ENCODE measurements at regions not wholly inside any gene's neighbourhood (a gene's known extent, or its start where the extent isn't known, plus 50 kb on each side); places are given as distances from the start of the nearest gene placed in this dataset.

GRCh38 chr17:72332367-72332766 is 211.5 kb downstream of the SOX9 start (continued):
- no peak for TF ChIP-seq ZNF396 (CRISPR knock-in tag; IDR thresholded peaks at IDR 0.05; ENCODE audit: borderline replicate concordance)

- H3K27ac Mint-ChIP-seq: no peak overlapping the region
- no peak overlapping the region for H3K4me3 Mint-ChIP-seq
- ATAC-seq (no peak), DNase-seq (ENCODE audit: low spot score) (no peak)
- ChIA-PET CTCF (no interaction called here), POLR2A (no interaction called here)
- TF ChIP-seq ZNF416 (CRISPR knock-in tag; IDR thresholded peaks at IDR 0.05) (no peak), ZNF219 (CRISPR knock-in tag; IDR thresholded peaks at IDR 0.05; ENCODE audit: borderline replicate concordance) (no peak), ATF6 (CRISPR knock-in tag; IDR thresholded peaks at IDR 0.05) (no peak), E2F4 (CRISPR knock-in tag; IDR thresholded peaks at IDR 0.05; ENCODE audit: borderline replicate concordance, low read depth) (no peak), SOX15 (CRISPR knock-in tag; IDR thresholded peaks at IDR 0.05) (no peak), IRF1 (CRISPR knock-in tag; IDR thresholded peaks at IDR 0.05) (no peak), ELF4 (CRISPR knock-in tag; IDR thresholded peaks at IDR 0.05; ENCODE audit: low read depth) (no peak), GTF2I (CRISPR knock-in tag; conservative IDR thresholded peaks at IDR 0.05) (no peak), ZNF121 (CRISPR knock-in tag; IDR thresholded peaks at IDR 0.05) (no peak), ZNF396 (CRISPR knock-in tag; IDR thresholded peaks at IDR 0.05; ENCODE audit: borderline replicate concordance) (no peak), EMX1 (CRISPR knock-in tag; IDR thresholded peaks at IDR 0.05) (no peak), E2F5 (CRISPR knock-in tag; IDR thresholded peaks at IDR 0.05) (no peak), IRF2 (CRISPR knock-in tag; IDR thresholded peaks at IDR 0.05; ENCODE audit: borderline replicate concordance, low read depth) (no peak), TP53 (CRISPR knock-in tag; IDR thresholded peaks at IDR 0.05) (no peak), MYBL2 (CRISPR knock-in tag; IDR thresholded peaks at IDR 0.05) (no peak), RORB (CRISPR knock-in tag; IDR thresholded peaks at IDR 0.05) (no peak), JUN (CRISPR knock-in tag; IDR thresholded peaks at IDR 0.05) (no peak), USF2 (CRISPR knock-in tag; IDR thresholded peaks at IDR 0.05) (no peak)
- no peaks in the 10 kb centered on the region for H3K36me3 Mint-ChIP-seq
- peaks cover 14% of the 10 kb centered on the region for H3K4me1 Mint-ChIP-seq
- 0 out of 2 replicates have a peak, but pooled peaks cover 2% of the 10 kb centered on the region for H3K27me3 Mint-ChIP-seq (ENCODE audit: low read depth)
- H3K9me3 Mint-ChIP-seq: no peaks in the 10 kb centered on the region
Measured at GRCh38 chr17:72333570-72333969, 212.8 kb downstream of the SOX9 start.

GRCh38 chr17:72334205-72334604 is 213.4 kb downstream of the SOX9 start:
- Mint-ChIP-seq H3K4me1 (peaks cover 14% of the 10 kb centered on the region), H3K4me3 (no peak overlapping the region), H3K9me3 (no peaks in the 10 kb centered on the region), H3K36me3 (no peaks in the 10 kb centered on the region), H3K27me3 (ENCODE audit: low read depth) (0 out of 2 replicates have a peak, but pooled peaks cover 2% of the 10 kb centered on the region), H3K27ac (no peak overlapping the region)
- ChIA-PET POLR2A (no interaction called here), CTCF (no interaction called here)
- DNase-seq (ENCODE audit: low spot score) (no peak), ATAC-seq (no peak)
- no peak for TF ChIP-seq NR1H2 (CRISPR knock-in tag; IDR thresholded peaks at IDR 0.05)
- TF ChIP-seq NR2C2 (CRISPR knock-in tag; IDR thresholded peaks at IDR 0.05): no peak
- TF ChIP-seq NR3C1 (CRISPR knock-in tag; conservative IDR thresholded peaks at IDR 0.05; ENCODE audit: low read depth): no peak
- TF ChIP-seq CREB1 (CRISPR knock-in tag; IDR thresholded peaks at IDR 0.05): no peak
- no peak for TF ChIP-seq ETV6 (CRISPR knock-in tag; IDR thresholded peaks at IDR 0.05)
- TF ChIP-seq FOXJ3 (CRISPR knock-in tag; IDR thresholded peaks at IDR 0.05; ENCODE audit: borderline replicate concordance): no peak
- no peak for TF ChIP-seq PRDM15 (CRISPR knock-in tag; IDR thresholded peaks at IDR 0.05)
- TF ChIP-seq PRRX2 (CRISPR knock-in tag; IDR thresholded peaks at IDR 0.05): no peak

Data from WTC11 (cell line).